SK-N-MC (cell line): ENCODE measurements at regions not wholly inside any gene's neighbourhood (a gene's known extent, or its start where the extent isn't known, plus 50 kb on each side); places are given as distances from the start of the nearest gene placed in this dataset.

Experiments used
- DNase-seq: peaks from one replicate; pipeline ENCODE4 v3.0.0-alpha.2; 2011; ENCODE audit warnings: low read depth, low spot score
- H3K27ac ChIP-seq: fragments of 200-600 bp; sonication (generic); 2 replicates; pipeline ENCODE4 v1.5.1; 2016; ENCODE audit warnings: mixed run types
- H3K36me3 ChIP-seq: fragments of 200-600 bp; sonication (generic); 2 replicates; pipeline ENCODE4 v1.6.1; 2017; ENCODE audit warnings: antibody characterized with exemption, low read length, mixed read lengths; ENCODE audit not compliant: insufficient read depth
- H3K4me3 ChIP-seq: fragments of 200-600 bp; sonication (generic); 2 replicates; pipeline ENCODE4 v1.5.1; 2016
- H3K9ac ChIP-seq: fragments of 200-600 bp; sonication (generic); 2 replicates; pipeline ENCODE4 v1.8.0; 2017; ENCODE audit warnings: mixed run types, mixed read lengths; ENCODE audit not compliant: insufficient read length
- H3K9me3 ChIP-seq: fragments of 200-600 bp; sonication (generic); 2 replicates; pipeline ENCODE4 v1.6.1; 2017; ENCODE audit warnings: low read depth, mild to moderate bottlenecking, antibody characterized with exemption, low read length, moderate library complexity, mixed read lengths
- EZH2 ChIP-seq: fragments of 200-600 bp; sonication (generic); IDR thresholded peaks from one replicate; pipeline ENCODE4 v1.6.1; 2017; ENCODE audit warnings: antibody characterized with exemption
- FOXP2 ChIP-seq: optimal IDR thresholded peaks from 2 replicates; pipeline ENCODE3; 2011; ENCODE audit warnings: mild to moderate bottlenecking, moderate library complexity; ENCODE audit not compliant: insufficient read depth; ENCODE audit errors: extremely low read length, control extremely low read depth
- POLR2AphosphoS5 ChIP-seq: IDR thresholded peaks from 2 replicates; pipeline ENCODE4 v1.6.1; 2012; ENCODE audit warnings: mild to moderate bottlenecking, low read depth, low read length, borderline replicate concordance

DNA sequence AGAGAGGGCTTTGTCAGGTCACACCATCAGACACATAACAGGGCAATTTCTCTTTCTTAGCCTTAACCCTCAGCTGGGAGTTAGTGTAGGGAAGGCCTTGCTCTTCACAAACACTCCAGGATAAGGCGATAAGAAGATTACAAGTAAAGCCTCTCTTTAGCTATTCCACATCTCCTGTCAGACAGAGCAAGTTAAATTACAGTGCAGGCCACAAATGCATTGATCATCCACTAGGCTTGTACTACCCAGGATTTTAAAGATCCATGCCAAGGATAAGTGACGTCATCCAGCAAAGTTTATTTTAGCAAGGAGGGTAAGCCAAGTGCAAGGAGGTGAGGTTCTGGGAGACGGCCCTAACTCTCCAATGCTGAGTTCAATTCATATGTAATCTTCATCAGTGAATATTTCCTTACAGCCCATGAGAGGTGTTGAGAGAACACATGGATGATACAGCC is 890.6 kb upstream of the NR2F2 start:
- no peak overlapping the region for H3K9ac ChIP-seq
- DNase-seq = no peak
- H3K4me3 ChIP-seq = no peak overlapping the region
- no peaks in the 10 kb centered on the region for H3K9me3 ChIP-seq
- no peak for TF ChIP-seq POLR2AphosphoS5
- no peak for TF ChIP-seq EZH2
- no peak for TF ChIP-seq FOXP2
- no peaks in the 10 kb centered on the region for H3K36me3 ChIP-seq
- H3K27ac ChIP-seq = no peak overlapping the region

- no peak overlapping the region for H3K4me3 ChIP-seq
- no peak for TF ChIP-seq EZH2
- TF ChIP-seq POLR2AphosphoS5 = no peak
- no peak for TF ChIP-seq FOXP2
- H3K9ac ChIP-seq = no peak overlapping the region
- H3K9me3 ChIP-seq = no peaks in the 10 kb centered on the region
- no peak for DNase-seq
- H3K36me3 ChIP-seq = no peaks in the 10 kb centered on the region
- no peak overlapping the region for H3K27ac ChIP-seq
These were observed 889.8 kb upstream of the NR2F2 start for GRCh38 chr15:95440712-95441111.

- no peak overlapping the region for H3K27ac ChIP-seq
- H3K9me3 ChIP-seq = no peaks in the 10 kb centered on the region
- DNase-seq = no peak
- H3K9ac ChIP-seq = no peak overlapping the region
- TF ChIP-seq POLR2AphosphoS5 (no peak), FOXP2 (no peak), EZH2 (no peak)
- no peaks in the 10 kb centered on the region for H3K36me3 ChIP-seq
- no peak overlapping the region for H3K4me3 ChIP-seq
These were observed 888.3 kb upstream of the NR2F2 start for GRCh38 chr15:95442107-95442719.

GRCh38 chr15:95444860-95445259 is 885.6 kb upstream of the NR2F2 start:
- TF ChIP-seq EZH2 (no peak), POLR2AphosphoS5 (no peak), FOXP2 (no peak)
- Histone ChIP-seq H3K9ac (no peak overlapping the region), H3K9me3 (no peaks in the 10 kb centered on the region), H3K4me3 (no peak overlapping the region), H3K27ac (no peak overlapping the region), H3K36me3 (no peaks in the 10 kb centered on the region)
- DNase-seq = no peak

GRCh38 chr15:95446854-95447253 is 883.6 kb upstream of the NR2F2 start:
- H3K27ac ChIP-seq = peak overlapping the region; percentile 19; the same call in 1 of the 2 replicates
- TF ChIP-seq FOXP2 (no peak), POLR2AphosphoS5 (peak; percentile 49; the same call in 1 of the 2 replicates), EZH2 (no peak)
- H3K9me3 ChIP-seq = no peaks in the 10 kb centered on the region
- H3K36me3 ChIP-seq = no peaks in the 10 kb centered on the region
- peak; percentile 77 for DNase-seq
- H3K9ac ChIP-seq = no peak overlapping the region
- H3K4me3 ChIP-seq = peak overlapping the region; percentile 61

DNA sequence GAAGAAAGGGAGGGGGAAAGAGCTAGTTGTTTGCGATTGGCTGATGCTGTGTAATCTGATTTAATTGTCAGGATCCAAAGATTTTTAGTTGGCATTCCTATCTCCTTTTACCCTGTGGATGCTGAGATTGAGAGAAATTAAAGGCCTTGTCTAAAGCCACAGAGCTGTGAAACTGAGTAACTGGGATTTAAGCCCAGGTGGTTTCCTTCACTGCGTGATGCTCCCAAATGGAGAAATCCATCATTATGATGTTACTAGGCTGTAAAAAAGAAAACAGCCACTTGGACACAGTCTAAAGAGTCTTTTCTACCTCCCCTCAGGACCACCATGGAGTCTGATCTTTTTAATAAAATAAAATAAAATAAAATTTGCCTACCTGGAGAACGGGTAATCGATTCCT is 883.0 kb upstream of the NR2F2 start:
- DNase-seq = no peak
- Histone ChIP-seq H3K36me3 (no peaks in the 10 kb centered on the region), H3K4me3 (peak overlapping the region; percentile 61), H3K9ac (no peak overlapping the region), H3K9me3 (no peaks in the 10 kb centered on the region), H3K27ac (peak overlapping the region; percentile 19; the same call in 1 of the 2 replicates)
- TF ChIP-seq EZH2 (no peak), POLR2AphosphoS5 (no peak), FOXP2 (no peak)

GRCh38 chr15:95448531-95449229 is 881.8 kb upstream of the NR2F2 start:
- Histone ChIP-seq H3K36me3 (no peaks in the 10 kb centered on the region), H3K4me3 (no peak overlapping the region), H3K9ac (no peak overlapping the region), H3K9me3 (no peaks in the 10 kb centered on the region), H3K27ac (no peak overlapping the region)
- DNase-seq = no peak
- TF ChIP-seq EZH2 = no peak
- TF ChIP-seq POLR2AphosphoS5 = no peak
- TF ChIP-seq FOXP2 = no peak

- H3K9ac ChIP-seq = no peak overlapping the region
- no peaks in the 10 kb centered on the region for H3K9me3 ChIP-seq
- no peaks in the 10 kb centered on the region for H3K36me3 ChIP-seq
- H3K27ac ChIP-seq = no peak overlapping the region
- no peak for TF ChIP-seq FOXP2
- no peak for TF ChIP-seq POLR2AphosphoS5
- TF ChIP-seq EZH2 = no peak
- no peak for DNase-seq
- H3K4me3 ChIP-seq = no peak overlapping the region
These were observed 881.3 kb upstream of the NR2F2 start for GRCh38 chr15:95449230-95449628.
